ENCODE measurements at regions not wholly inside any gene's neighbourhood (a gene's known extent, or its start where the extent isn't known, plus 50 kb on each side); places are given as distances from the start of the nearest gene placed in this dataset.

DNA sequence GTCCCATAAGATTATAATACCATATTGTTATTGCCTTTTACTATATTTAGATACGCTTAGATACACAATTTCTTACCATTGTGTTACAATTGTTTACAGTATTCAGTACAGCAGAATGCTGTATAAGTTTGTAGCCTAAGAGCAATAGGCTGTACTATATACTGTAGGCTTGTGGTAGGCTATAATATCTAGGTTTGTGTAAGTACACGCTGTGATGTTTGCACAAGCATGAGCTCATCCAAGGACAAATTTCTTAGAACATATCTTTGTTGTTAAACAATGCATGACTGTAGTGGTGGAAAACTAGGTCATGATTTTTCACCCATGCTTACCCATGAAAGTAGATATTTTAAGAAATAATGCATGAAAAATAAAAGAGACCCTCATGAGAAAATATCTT, 509.4 kb upstream of the CDH18 start:
- TF ChIP-seq, protein P1, sequence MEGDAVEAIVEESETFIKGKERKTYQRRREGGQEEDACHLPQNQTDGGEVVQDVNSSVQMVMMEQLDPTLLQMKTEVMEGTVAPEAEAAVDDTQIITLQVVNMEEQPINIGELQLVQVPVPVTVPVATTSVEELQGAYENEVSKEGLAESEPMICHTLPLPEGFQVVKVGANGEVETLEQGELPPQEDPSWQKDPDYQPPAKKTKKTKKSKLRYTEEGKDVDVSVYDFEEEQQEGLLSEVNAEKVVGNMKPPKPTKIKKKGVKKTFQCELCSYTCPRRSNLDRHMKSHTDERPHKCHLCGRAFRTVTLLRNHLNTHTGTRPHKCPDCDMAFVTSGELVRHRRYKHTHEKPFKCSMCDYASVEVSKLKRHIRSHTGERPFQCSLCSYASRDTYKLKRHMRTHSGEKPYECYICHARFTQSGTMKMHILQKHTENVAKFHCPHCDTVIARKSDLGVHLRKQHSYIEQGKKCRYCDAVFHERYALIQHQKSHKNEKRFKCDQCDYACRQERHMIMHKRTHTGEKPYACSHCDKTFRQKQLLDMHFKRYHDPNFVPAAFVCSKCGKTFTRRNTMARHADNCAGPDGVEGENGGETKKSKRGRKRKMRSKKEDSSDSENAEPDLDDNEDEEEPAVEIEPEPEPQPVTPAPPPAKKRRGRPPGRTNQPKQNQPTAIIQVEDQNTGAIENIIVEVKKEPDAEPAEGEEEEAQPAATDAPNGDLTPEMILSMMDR (IDR thresholded peaks at IDR 0.05), result no peak
- Mint-ChIP-seq H3K9me3 (no peaks in the 10 kb centered on the region), H3K4me1 (no peaks in the 10 kb centered on the region), H3K4me3 (no peak overlapping the region), H3K36me3 (ENCODE audit: low read depth) (no peaks in the 10 kb centered on the region), H3K27ac (no peak overlapping the region), H3K27me3 (ENCODE audit: low read depth, poor library complexity) (peaks cover 3% of the 10 kb centered on the region)
- DNase-seq, result no peak

DNA sequence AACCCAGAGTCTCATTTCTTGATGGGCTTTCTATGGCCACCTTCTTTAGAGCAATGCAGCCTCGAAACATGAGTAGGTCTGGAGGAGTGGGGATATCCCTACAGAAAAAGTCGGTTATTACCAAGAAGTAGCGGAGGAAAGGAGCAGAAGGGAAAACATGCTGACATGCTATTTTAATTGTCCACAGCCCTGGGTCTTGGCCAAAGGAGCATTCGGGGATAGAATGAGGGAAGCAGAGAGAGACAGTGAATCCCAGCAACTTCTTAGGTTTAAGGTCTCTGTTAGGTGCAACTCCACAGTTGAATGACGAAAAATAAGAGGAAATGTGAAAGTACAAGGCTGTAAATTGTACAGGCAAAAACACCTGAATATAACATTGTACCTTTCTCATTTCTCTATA, 506.7 kb upstream of the CDH18 start:
- no peak overlapping the region for H3K4me3 Mint-ChIP-seq
- H3K9me3 Mint-ChIP-seq, result no peaks in the 10 kb centered on the region
- H3K36me3 Mint-ChIP-seq (ENCODE audit: low read depth), result no peaks in the 10 kb centered on the region
- H3K27ac Mint-ChIP-seq, result no peak overlapping the region
- H3K27me3 Mint-ChIP-seq (ENCODE audit: low read depth, poor library complexity), result peaks cover 3% of the 10 kb centered on the region
- H3K4me1 Mint-ChIP-seq, result no peaks in the 10 kb centered on the region
- no peak for DNase-seq
- TF ChIP-seq, protein P1 (IDR thresholded peaks at IDR 0.05), result no peak

DNA sequence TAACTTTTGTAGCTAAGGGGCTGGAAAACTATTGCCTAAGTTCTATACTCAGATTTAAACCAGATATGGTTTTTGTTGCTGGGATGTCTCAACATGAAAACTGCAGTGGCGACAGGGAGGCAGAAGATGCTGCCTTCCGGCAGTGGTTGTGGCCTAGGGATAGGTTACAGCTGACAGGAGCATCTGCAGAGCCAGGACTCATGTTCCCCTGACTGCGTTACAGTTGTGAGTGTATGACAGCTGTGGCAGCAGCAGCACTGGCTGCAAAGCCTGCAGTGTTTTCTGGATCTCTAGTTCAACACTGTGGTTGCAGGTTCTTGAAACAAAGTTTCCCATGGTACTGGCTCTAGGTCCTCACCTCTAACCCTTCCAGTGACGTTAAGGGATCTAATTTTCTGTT, 498.8 kb upstream of the CDH18 start:
- no peaks in the 10 kb centered on the region for H3K9me3 Mint-ChIP-seq
- H3K4me3 Mint-ChIP-seq, result no peak overlapping the region
- H3K36me3 Mint-ChIP-seq (ENCODE audit: low read depth), result no peaks in the 10 kb centered on the region
- TF ChIP-seq, protein P1 (IDR thresholded peaks at IDR 0.05), result no peak
- H3K27ac Mint-ChIP-seq, result no peak overlapping the region
- no peaks in the 10 kb centered on the region for H3K27me3 Mint-ChIP-seq (ENCODE audit: low read depth, poor library complexity)
- H3K4me1 Mint-ChIP-seq, result no peaks in the 10 kb centered on the region
- no peak for DNase-seq

DNA sequence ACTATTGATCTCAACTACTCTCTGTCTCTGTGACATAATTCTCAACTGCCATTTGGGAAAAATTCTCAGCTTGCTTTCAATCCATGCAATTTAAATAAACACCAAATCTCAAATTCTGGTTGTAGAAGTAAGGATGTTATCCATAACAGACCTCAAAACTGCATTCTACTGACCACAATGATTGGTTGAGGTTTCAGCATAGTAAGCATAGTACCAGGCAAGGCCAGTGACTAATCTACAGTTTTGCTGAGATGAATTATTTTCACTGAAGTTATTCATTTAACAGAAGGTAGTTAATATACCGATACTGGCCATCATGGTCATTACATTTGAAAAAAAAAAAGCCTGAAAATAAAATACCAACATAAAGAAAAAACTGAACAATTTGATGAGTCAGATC, 488.0 kb upstream of the CDH18 start:
- no peak overlapping the region for H3K4me3 Mint-ChIP-seq
- TF ChIP-seq, protein P1 (IDR thresholded peaks at IDR 0.05), result no peak
- no peak overlapping the region for H3K27ac Mint-ChIP-seq
- H3K27me3 Mint-ChIP-seq (ENCODE audit: low read depth, poor library complexity), result no peaks in the 10 kb centered on the region
- H3K9me3 Mint-ChIP-seq, result no peaks in the 10 kb centered on the region
- H3K36me3 Mint-ChIP-seq (ENCODE audit: low read depth), result no peaks in the 10 kb centered on the region
- H3K4me1 Mint-ChIP-seq, result no peaks in the 10 kb centered on the region
- no peak for DNase-seq

DNA sequence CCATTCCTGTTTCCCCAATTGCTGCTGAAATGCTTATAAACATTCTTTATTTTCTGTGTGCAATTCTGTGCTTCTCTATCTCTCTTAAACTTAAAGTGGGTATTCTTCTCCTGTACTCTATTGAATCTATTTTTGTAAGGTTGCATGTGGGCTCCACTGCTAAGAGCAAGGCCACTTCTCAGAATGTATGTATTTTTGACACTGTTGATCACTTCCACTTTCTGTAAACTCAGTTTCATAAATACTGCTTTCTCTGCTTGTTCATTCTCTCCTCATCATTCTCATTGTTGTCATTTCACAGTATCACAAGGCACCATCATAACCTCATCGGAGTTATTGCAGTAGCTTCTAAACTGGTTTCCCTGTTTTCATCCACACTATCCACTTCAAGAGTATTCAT, 483.0 kb upstream of the CDH18 start:
- DNase-seq, result no peak
- Mint-ChIP-seq H3K27ac (no peak overlapping the region), H3K9me3 (no peaks in the 10 kb centered on the region), H3K36me3 (ENCODE audit: low read depth) (no peaks in the 10 kb centered on the region), H3K4me1 (no peaks in the 10 kb centered on the region), H3K27me3 (ENCODE audit: low read depth, poor library complexity) (no peaks in the 10 kb centered on the region), H3K4me3 (no peak overlapping the region)
- TF ChIP-seq, protein P1 (IDR thresholded peaks at IDR 0.05), result no peak

DNA sequence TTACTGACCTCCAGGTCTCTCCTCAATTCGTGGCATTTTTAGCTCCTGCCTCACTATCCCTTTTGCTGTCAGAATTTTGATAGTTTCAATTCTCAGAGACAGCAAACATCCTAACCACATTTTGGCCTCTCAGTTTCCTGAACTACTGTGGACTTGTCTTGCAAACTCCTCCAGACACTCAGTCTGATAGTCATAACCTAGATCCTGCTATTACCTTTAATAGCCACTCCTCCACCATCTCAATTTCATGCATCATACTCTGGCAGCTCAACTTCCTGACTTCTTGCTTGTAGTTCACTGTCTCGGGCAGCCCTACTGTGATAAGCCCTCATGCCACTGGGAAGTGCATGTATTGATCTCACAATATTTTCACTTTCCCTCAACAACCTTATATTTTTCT, 481.8 kb upstream of the CDH18 start:
- Mint-ChIP-seq H3K4me1 (no peaks in the 10 kb centered on the region), H3K9me3 (no peaks in the 10 kb centered on the region), H3K36me3 (ENCODE audit: low read depth) (no peaks in the 10 kb centered on the region), H3K27me3 (ENCODE audit: low read depth, poor library complexity) (peaks cover 3% of the 10 kb centered on the region), H3K27ac (no peak overlapping the region), H3K4me3 (no peak overlapping the region)
- DNase-seq, result no peak
- TF ChIP-seq, protein P1 (IDR thresholded peaks at IDR 0.05), result no peak
